GM19467 (cell line): ENCODE measurements at regions not wholly inside any gene's neighbourhood (a gene's known extent, or its start where the extent isn't known, plus 50 kb on each side); places are given as distances from the start of the nearest gene placed in this dataset.
"Not testable (repeated sequence)": the region's sequence is repeated elsewhere in the genome, so short reads cannot be mapped to it uniquely, and the experiment has no call there.

Source experiments
- ATAC-seq: cut with Tn5 transposase; IDR thresholded peaks from one replicate; pipeline ENCODE4 v1.9.1; 2021; ENCODE audit warnings: mild to moderate bottlenecking, moderate library complexity; ENCODE audit not compliant: unreplicated experiment

- ATAC-seq, result no peak
Observed at GRCh38 chr6:9851006-9851405, 563.9 kb downstream of the TFAP2A start.

- no peak for ATAC-seq
Observed at GRCh38 chr6:9848094-9848493, 566.8 kb downstream of the TFAP2A start.

GRCh38 chr6:9841886-9842725 is 572.8 kb downstream of the TFAP2A start:
- no peak for ATAC-seq

- no peak for ATAC-seq
Observed at GRCh38 chr6:9834233-9834632, 580.6 kb downstream of the TFAP2A start.

- no peak for ATAC-seq
Observed at GRCh38 chr6:9831783-9832182, 583.1 kb downstream of the TFAP2A start.

GRCh38 chr6:9830808-9831207 is 584.1 kb downstream of the TFAP2A start:
- ATAC-seq, result no peak

GRCh38 chr6:9825526-9825925 is 589.3 kb downstream of the TFAP2A start:
- no peak for ATAC-seq

GRCh38 chr6:9810727-9811126 is 604.1 kb downstream of the TFAP2A start:
- not testable (repeated sequence) for ATAC-seq

- ATAC-seq, result no peak
Observed at GRCh38 chr6:9810286-9810685, 604.6 kb downstream of the TFAP2A start.

GRCh38 chr6:9806195-9806594 is 608.7 kb downstream of the TFAP2A start:
- no peak for ATAC-seq

GRCh38 chr6:9801249-9801754 is 613.6 kb downstream of the TFAP2A start:
- ATAC-seq, result no peak

- no peak for ATAC-seq
Observed at GRCh38 chr6:9799582-9799981, 615.3 kb downstream of the TFAP2A start.

- ATAC-seq, result no peak
Observed at GRCh38 chr6:9796827-9797226, 618.0 kb downstream of the TFAP2A start.

GRCh38 chr6:9795880-9796279 is 619.0 kb downstream of the TFAP2A start:
- ATAC-seq, result no peak

- no peak for ATAC-seq
Observed at GRCh38 chr6:9789201-9789600, 625.7 kb downstream of the TFAP2A start.

- ATAC-seq, result no peak
Observed at GRCh38 chr6:9784786-9785185, 630.1 kb downstream of the TFAP2A start.

GRCh38 chr6:9783567-9783966 is 631.3 kb downstream of the TFAP2A start:
- no peak for ATAC-seq

- no peak for ATAC-seq
Observed at GRCh38 chr6:9766240-9766915, 648.5 kb downstream of the TFAP2A start.

- no peak for ATAC-seq
Observed at GRCh38 chr6:9761220-9761619, 653.7 kb downstream of the TFAP2A start.

- ATAC-seq, result no peak
Observed at GRCh38 chr6:9754515-9754914, 660.4 kb downstream of the TFAP2A start.

- no peak for ATAC-seq
Observed at GRCh38 chr6:9745966-9746365, 668.9 kb downstream of the TFAP2A start.

GRCh38 chr6:9745476-9745875 is 669.4 kb downstream of the TFAP2A start:
- no peak for ATAC-seq
